ENCODE measurements at regions not wholly inside any gene's neighbourhood (a gene's known extent, or its start where the extent isn't known, plus 50 kb on each side); places are given as distances from the start of the nearest gene placed in this dataset.

DNA sequence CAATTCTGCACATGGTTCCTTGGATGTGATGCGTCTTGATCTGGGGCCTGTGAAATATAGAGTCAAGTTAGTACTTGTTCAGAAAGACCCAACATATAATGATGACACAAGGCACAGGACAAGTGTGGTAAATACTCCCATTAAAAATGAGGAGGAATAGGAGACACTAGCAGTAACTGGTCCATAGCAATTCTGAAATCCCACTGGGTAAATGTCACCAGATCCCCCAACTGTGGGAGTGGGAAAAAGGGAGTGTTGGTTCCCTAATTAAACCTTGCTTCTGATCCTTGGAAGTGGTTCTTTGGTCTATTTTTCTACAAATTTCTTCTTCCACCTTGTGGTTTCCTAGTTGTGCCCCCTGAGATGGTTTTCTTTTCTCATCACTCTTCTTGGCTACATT, 62.5 kb upstream of the NRP1 start:
- DNase-seq = no peak

DNA sequence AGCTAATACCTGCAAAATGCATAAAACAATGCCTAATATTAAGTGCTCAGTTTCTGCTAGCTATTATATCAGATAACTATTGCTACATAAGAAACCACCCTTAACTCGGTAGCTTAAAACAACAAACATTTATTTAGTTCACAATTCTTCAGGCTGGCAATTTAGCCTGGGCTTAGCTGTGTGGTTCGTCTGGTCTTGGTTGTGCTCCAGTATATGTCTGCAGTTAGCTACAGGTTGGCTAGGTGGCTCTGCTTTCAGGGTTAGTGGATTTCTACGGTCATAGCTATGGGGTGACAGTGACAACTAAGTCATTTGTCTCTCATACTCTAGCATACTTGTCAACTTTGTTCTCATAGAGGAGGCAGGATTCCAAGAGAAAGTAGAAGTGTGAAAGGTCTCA, 61.8 kb upstream of the NRP1 start:
- DNase-seq = no peak

DNA sequence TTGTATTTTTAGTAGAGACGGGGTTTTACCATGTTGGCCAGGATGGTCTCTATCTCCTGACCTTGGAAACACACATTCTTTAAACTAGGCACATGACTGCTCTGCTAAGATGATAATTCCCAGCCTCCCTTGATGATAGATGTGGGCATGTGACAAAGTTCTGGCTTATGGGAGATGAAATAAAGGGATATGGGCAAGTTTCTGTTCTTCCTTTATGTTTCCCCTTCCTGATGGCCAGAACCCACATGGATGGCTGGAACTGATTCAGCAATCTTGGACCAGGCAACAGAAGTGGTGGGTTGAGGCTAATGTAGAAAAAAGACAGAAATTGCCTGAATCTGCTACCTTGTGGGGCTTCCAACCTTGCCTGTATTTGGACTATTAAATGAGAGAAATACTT, 60.7 kb upstream of the NRP1 start:
- DNase-seq = no peak

DNA sequence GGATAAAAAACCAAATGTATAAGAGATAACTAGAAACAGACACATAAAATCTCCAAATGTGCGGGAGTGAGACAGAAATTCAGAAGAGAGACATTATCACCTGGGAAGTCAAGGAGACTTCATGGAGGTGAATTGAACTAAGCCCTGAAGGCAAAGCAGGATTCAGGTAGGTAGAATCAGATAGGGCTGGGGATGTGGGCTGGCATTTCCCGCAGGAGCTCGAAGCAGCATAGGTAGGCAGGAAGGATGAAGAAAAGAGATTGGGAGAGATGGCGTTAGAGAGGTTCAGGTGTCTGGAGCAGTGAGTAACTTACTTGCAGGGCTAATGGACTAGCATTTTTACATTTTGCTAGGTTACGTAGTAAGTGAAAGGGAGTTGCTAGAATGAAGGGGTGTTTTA, 58.2 kb upstream of the NRP1 start:
- DNase-seq = no peak

DNA sequence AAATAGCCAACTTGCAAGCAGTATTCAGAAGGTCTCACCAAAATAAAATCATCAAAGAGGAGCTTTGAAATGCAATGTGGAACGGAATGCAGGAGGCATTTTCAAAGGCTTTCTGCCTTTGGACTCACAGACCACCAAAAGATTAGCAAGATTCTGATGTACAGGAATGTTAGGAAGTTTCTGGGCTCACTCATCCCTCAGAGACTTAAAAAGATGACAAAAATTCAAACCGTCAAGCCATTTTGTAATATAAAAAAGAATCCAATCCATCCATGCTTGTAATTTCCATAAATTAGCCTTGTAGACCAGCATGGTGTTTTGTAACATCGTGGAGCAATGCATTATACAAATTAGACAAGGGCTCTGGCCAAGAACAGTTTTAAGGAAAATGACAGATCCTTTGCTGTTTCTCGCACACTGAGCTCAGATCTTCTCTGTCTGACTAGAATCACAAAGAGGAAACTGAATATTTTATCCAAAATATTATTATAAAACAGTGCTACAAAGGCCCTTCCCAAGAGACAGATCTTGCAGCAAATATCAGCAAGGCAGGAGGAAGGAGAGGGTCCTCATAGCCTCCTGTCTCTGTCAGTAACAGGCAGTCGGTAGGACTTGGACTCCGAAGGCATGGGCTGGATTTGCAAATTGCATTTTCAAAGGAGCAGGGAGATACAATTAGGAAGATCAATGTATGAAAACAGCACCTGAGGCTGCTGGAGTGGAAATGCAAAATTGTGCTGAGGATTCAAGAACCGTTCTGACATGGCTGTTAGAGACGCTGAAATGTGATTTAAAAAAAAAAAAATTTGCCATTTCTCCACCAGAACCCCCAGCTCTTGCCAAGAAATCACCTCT, 57.4 kb upstream of the NRP1 start:
- no peak for DNase-seq

DNA sequence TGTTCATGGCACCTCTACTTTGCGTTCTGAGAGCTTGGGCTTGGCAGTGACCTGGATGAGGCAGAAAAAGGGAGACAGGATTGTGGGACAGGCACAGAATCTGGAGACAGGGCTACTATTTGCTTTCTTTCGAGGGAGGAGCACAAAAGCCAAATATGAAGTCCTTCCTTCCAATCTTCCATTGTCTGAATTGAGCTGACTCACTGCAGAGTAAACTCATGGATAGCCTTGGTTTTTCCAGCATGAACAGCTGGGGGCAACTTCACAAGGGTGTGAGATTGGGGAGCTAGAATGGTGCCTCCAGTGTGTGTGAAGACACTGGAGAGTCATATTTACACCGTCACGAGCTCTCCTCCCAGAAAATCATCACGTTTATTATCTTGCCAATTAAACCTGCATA, 55.6 kb upstream of the NRP1 start:
- no peak for DNase-seq

DNA sequence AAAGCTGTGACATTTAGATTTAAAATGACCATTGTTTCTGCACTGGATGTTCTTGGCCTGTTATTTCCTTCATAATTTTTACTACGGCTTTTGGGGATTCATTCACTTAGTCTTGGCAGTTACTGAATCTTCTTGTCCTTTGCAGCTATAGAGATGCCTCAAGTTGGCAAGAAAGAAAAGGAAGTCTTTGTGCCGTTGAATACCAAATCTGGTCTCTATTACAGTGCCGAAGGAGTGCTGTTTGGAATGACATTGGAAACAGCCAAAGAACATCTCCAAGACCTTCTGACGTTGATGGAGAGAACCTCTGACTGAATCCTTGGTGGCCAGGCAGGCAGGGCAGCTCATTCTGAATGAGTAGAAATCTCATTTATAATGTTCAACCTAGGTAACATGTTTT, 54.3 kb upstream of the NRP1 start:
- no peak for DNase-seq

DNA sequence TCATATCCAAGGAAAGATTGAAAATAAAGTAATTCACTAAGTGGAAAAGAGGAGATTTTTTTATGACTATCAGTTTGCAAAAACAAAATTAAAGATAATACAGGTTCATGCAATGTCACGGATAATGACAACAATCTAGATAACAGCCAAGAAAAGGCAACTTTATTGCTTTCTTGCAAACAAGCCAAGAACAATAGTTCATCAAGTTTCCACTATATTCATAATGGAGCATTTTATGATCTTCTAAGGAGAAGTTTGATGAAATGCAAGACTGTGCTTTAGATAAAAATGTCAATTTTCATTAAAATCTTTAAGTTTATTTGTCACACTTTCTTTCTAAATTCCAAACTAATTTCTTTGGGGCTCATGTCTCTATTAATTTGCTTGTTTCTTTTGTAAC, 53.9 kb upstream of the NRP1 start:
- no peak for DNase-seq

DNA sequence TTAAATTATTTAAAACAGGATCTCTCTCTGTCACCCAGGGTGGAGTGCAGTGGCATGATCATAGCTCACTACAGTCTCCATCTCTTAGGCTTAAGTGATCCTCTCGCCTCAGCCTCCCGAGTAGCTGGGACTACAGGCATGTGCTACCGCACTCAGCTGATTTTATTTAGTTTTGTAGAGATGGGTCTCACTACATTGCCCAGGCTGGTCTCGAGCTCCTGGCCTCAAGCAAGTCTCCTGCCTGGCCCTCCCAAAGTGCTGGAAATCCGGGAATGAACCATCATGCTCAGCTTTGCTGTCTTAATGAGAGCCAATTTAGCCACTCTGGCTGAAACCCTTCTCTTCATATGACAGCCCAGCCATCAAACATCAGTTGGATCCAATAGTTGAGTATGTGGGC, 53.3 kb upstream of the NRP1 start:
- no peak for DNase-seq

DNA sequence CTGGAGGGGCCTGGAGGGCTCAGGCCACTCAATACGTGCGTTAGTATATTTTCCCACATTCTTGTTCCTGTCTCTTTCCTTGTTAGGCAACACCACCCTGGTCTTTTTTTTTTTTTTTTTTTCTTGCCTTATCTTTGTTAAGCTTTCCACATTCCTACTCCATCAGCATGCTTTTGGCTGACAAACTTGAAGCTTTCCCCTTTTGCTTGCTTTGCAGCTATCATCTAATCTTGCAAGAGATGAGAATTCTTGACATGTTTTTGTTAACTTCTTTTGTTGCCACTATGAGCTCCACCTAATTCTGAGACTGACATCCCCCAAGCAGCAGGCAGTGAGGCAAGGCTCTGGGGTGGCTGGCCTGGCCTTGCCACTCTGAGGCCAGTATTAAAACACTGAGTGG, 52.5 kb upstream of the NRP1 start:
- no peak for DNase-seq

DNA sequence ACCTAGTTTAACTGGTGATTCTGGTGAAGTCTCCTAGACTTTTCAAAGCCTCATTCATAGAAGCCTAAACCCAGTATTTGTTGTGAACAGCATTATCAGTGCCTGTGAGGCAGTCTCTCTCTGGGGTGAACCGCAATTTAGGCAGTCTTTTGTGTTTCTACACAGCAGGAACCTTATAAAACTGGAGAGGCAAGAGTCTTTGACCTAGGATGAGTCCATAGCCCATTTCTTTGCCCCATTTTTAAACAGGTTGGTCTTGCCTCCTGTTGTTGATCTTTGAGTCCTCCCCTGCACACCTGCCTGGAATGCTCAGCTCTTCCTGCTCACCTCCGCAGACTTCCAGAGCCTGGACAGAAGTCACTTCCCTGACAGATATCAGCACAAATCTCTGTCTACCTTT, 51.2 kb upstream of the NRP1 start:
- no peak for DNase-seq

DNA sequence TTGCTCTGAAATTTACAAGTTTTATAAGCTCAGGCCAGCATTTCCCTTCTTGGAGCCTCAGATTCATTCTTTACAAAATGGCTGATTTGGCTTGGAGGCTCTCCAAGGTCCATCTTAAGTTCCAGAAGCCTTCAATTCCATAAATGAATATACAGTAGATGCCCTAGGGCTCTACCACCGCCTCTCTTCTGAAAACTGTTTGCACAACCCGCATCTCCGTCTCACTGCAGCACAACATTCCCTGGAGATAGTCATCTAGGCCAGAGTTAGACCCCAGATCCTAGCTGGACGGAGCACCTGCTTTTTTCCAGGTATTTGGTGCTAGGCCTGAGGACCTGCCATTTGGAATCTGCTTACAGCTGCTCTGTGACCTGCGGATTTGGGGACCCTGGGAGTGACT, 50.5 kb upstream of the NRP1 start:
- DNase-seq = no peak

Data from activated CD4-positive, alpha-beta T cell treated with anti-CD3 and anti-CD28 coated beads, Interleukin-2, amount 50 U/mL, for 16 hours (primary cell).